ENCODE measurements at regions not wholly inside any gene's neighbourhood (a gene's known extent, or its start where the extent isn't known, plus 50 kb on each side); places are given as distances from the start of the nearest gene placed in this dataset.

DNA sequence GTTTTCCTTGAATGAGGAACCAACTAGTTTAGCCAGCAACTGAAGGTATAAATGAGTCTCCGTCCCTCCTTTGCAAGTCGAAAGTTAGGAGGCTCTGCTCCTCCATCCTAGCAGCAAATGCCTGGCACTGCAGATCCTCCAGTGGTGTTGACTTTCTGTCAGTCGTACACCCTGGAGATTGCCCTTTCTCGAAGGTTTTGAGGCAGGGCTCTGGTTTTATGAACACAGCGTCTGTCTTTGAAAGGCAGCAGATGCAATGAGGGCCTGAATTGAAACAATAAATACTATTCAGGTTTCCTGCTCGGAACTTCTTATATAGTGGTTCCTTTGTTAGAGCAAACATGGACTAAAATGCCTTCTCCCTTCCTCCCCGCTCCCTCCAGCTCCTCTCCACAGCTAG lies 284.0 kb downstream of the TMEM38B start:
- H3K4me3 ChIP-seq = no peak overlapping the region
- no peaks in the 10 kb centered on the region for H4K20me1 ChIP-seq (ENCODE audit: insufficient read depth, poor library complexity, severe bottlenecking)
- no peak for DNase-seq (ENCODE audit: low spot score)
- no peaks in the 10 kb centered on the region for H3K27me3 ChIP-seq
- no peak overlapping the region for H3K4me2 ChIP-seq
- H3K9me3 ChIP-seq (ENCODE audit: low read depth) = peaks cover 4% of the 10 kb centered on the region
- H2AFZ ChIP-seq = peak overlapping the region; percentile 17
- WGBS (ENCODE audit: low lambda C conversion rate, missing lambda C conversion rate) = 65% methylated on average over 7 of the region's 7 CpGs
- no peaks in the 10 kb centered on the region for H3K4me1 ChIP-seq (ENCODE audit: insufficient read depth)
- no peak overlapping the region for H3K27ac ChIP-seq
- no peaks in the 10 kb centered on the region for H3K79me2 ChIP-seq
- TF ChIP-seq EZH2phosphoT487 (IDR thresholded peaks at IDR 0.05; ENCODE audit: low read depth, severe bottlenecking, unreplicated experiment) = no peak
- TF ChIP-seq EZH2 (IDR thresholded peaks at IDR 0.05; ENCODE audit: borderline replicate concordance) = no peak
- TF ChIP-seq, protein P1, sequence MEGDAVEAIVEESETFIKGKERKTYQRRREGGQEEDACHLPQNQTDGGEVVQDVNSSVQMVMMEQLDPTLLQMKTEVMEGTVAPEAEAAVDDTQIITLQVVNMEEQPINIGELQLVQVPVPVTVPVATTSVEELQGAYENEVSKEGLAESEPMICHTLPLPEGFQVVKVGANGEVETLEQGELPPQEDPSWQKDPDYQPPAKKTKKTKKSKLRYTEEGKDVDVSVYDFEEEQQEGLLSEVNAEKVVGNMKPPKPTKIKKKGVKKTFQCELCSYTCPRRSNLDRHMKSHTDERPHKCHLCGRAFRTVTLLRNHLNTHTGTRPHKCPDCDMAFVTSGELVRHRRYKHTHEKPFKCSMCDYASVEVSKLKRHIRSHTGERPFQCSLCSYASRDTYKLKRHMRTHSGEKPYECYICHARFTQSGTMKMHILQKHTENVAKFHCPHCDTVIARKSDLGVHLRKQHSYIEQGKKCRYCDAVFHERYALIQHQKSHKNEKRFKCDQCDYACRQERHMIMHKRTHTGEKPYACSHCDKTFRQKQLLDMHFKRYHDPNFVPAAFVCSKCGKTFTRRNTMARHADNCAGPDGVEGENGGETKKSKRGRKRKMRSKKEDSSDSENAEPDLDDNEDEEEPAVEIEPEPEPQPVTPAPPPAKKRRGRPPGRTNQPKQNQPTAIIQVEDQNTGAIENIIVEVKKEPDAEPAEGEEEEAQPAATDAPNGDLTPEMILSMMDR (IDR thresholded peaks at IDR 0.05; ENCODE audit: poor library complexity) = no peak
- no peaks in the 10 kb centered on the region for H3K9me2 ChIP-seq (replicated peaks; ENCODE audit: insufficient read depth)
- H3K36me3 ChIP-seq (replicated peaks; ENCODE audit: insufficient read depth, low read depth) = no peaks in the 10 kb centered on the region

DNA sequence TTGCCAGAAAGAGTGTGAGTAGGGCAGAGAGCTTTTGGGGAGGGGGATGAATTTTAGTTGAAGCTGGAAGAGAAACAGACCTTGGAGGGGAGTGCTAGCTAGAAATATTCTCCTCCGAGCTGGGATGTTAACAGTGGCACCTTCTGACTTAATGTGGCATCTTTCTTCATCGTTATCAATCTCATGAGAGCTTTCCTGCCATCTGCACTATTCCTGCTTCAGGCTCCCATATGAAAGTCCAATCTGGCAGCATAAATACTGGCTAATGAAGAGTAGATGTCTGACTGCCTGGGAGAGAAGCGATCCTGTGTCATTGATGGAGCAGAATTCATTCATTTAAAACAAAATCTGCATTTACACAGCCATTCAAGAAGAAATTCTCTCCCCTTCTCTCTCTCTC lies 284.5 kb downstream of the TMEM38B start:
- Histone ChIP-seq H3K27ac (no peak overlapping the region), H3K4me2 (no peak overlapping the region), H3K36me3 (replicated peaks; ENCODE audit: insufficient read depth, low read depth) (no peaks in the 10 kb centered on the region), H3K9me2 (replicated peaks; ENCODE audit: insufficient read depth) (no peaks in the 10 kb centered on the region), H3K79me2 (no peaks in the 10 kb centered on the region), H3K4me1 (ENCODE audit: insufficient read depth) (no peaks in the 10 kb centered on the region), H4K20me1 (ENCODE audit: insufficient read depth, poor library complexity, severe bottlenecking) (no peaks in the 10 kb centered on the region), H3K9me3 (ENCODE audit: low read depth) (peaks cover 5% of the 10 kb centered on the region), H3K4me3 (no peak overlapping the region), H3K27me3 (no peaks in the 10 kb centered on the region), H2AFZ (no peak overlapping the region)
- DNase-seq (ENCODE audit: low spot score) = no peak
- 70% methylated on average over 3 of the region's 3 CpGs for WGBS (ENCODE audit: low lambda C conversion rate, missing lambda C conversion rate)
- TF ChIP-seq EZH2 (IDR thresholded peaks at IDR 0.05; ENCODE audit: borderline replicate concordance) (no peak), EZH2phosphoT487 (IDR thresholded peaks at IDR 0.05; ENCODE audit: low read depth, severe bottlenecking, unreplicated experiment) (no peak)

DNA sequence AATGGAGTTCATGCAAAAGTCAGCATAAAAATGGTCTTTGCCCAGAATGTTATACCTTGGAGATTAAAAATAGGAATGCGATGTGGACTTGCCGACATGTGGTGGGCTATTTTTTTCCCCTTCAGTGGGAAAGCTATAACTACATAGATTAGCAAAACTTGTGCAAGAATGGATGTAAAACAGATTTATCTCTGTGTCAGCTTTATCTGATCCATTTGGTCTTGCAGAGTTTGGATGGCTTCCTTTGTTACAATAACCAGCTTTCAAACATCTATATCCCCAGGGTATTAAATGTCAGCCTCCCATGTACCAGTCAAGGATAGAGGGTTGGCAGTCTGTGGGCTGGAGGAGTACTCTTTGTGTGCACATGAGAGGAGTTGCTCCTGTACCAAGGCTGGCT lies 284.9 kb downstream of the TMEM38B start:
- H3K27ac ChIP-seq = no peak overlapping the region
- no peak for DNase-seq (ENCODE audit: low spot score)

DNA sequence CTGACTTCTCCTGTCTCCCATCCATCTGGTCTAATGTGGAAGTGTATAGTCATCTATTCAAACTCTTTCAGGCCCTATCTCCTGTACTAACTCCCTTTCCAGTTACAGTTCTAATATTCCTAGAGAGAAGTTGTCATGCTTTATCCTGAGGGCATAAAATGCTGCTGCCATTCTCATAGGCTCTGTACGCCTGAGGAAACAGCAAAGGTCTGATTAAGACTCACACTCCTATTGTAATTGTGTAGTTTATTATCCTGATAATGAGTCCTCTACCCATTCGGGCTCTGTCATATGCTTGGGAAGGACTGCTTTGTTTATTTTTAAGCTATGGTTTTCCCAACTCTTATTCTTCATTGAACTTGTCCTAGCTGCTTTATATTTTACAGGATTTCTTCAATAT lies 290.4 kb downstream of the TMEM38B start:
- H4K20me1 ChIP-seq (ENCODE audit: insufficient read depth, poor library complexity, severe bottlenecking) = no peaks in the 10 kb centered on the region
- no peak overlapping the region for H2AFZ ChIP-seq
- 83% methylated on average over 2 of the region's 2 CpGs for WGBS (ENCODE audit: low lambda C conversion rate, missing lambda C conversion rate)
- no peaks in the 10 kb centered on the region for H3K27me3 ChIP-seq
- no peak overlapping the region for H3K4me2 ChIP-seq
- no peaks in the 10 kb centered on the region for H3K36me3 ChIP-seq (replicated peaks; ENCODE audit: insufficient read depth, low read depth)
- H3K4me3 ChIP-seq = no peak overlapping the region
- H3K79me2 ChIP-seq = no peaks in the 10 kb centered on the region
- no peak overlapping the region for H3K27ac ChIP-seq
- H3K4me1 ChIP-seq (ENCODE audit: insufficient read depth) = no peaks in the 10 kb centered on the region
- H3K9me3 ChIP-seq (ENCODE audit: low read depth) = peaks cover 5% of the 10 kb centered on the region
- no peak for TF ChIP-seq EZH2 (IDR thresholded peaks at IDR 0.05; ENCODE audit: borderline replicate concordance)
- TF ChIP-seq, protein P1 (IDR thresholded peaks at IDR 0.05; ENCODE audit: poor library complexity) = no peak
- no peak for TF ChIP-seq EZH2phosphoT487 (IDR thresholded peaks at IDR 0.05; ENCODE audit: low read depth, severe bottlenecking, unreplicated experiment)
- no peak for DNase-seq (ENCODE audit: low spot score)
- no peaks in the 10 kb centered on the region for H3K9me2 ChIP-seq (replicated peaks; ENCODE audit: insufficient read depth)

More for the DNA sequence above, 284.9 kb downstream of the TMEM38B start:
- no peaks in the 10 kb centered on the region for H4K20me1 ChIP-seq (ENCODE audit: insufficient read depth, poor library complexity, severe bottlenecking)
- TF ChIP-seq EZH2phosphoT487 (IDR thresholded peaks at IDR 0.05; ENCODE audit: low read depth, severe bottlenecking, unreplicated experiment) (no peak), EZH2 (IDR thresholded peaks at IDR 0.05; ENCODE audit: borderline replicate concordance) (no peak)
- TF ChIP-seq, protein P1 (IDR thresholded peaks at IDR 0.05; ENCODE audit: poor library complexity) = no peak
- no peaks in the 10 kb centered on the region for H3K9me2 ChIP-seq (replicated peaks; ENCODE audit: insufficient read depth)
- peaks cover 5% of the 10 kb centered on the region for H3K9me3 ChIP-seq (ENCODE audit: low read depth)
- H3K4me3 ChIP-seq = no peak overlapping the region
- no peaks in the 10 kb centered on the region for H3K27me3 ChIP-seq
- WGBS (ENCODE audit: low lambda C conversion rate, missing lambda C conversion rate) = 39% methylated on average over 2 of the region's 2 CpGs
- no peaks in the 10 kb centered on the region for H3K79me2 ChIP-seq
- no peaks in the 10 kb centered on the region for H3K4me1 ChIP-seq (ENCODE audit: insufficient read depth)
- H3K4me2 ChIP-seq = no peak overlapping the region
- H3K36me3 ChIP-seq (replicated peaks; ENCODE audit: insufficient read depth, low read depth) = no peaks in the 10 kb centered on the region
- no peak overlapping the region for H2AFZ ChIP-seq

All from hepatocyte (in vitro differentiated cells).